Esophagus muscularis mucosa (tissue), 4 donors: ENCODE measurements at regions not wholly inside any gene's neighbourhood (a gene's known extent, or its start where the extent isn't known, plus 50 kb on each side); places are given as distances from the start of the nearest gene placed in this dataset.
A peak's percentile ranks its signal among the peaks of the same experiment; 100 is the strongest.

Experiments
- DNase-seq: peaks from one replicate; pipeline ENCODE4 v3.0.0-alpha.2; 2017; ENCODE audit errors: extremely low spot score
- H3K27ac ChIP-seq, 4 donors: fragments of 200-600 bp; sonication (generic); replicated peaks in 1 of 4; 1 replicate in 3 of 4; 2 replicates in 1 of 4; pipeline ENCODE4 v1.5.1; 2016 to 2019; ENCODE audit warnings: mild to moderate bottlenecking in 1 of 4
- H3K27me3 ChIP-seq, 4 donors: fragments of 200-600 bp; sonication (generic); one replicate each; pipeline versions ENCODE4 v1.5.1 to v1.6.0; 2016 to 2019
- H3K36me3 ChIP-seq, 4 donors: fragments of 200-600 bp; sonication (generic); one replicate each; pipeline ENCODE4 v1.5.1; 2016 to 2019
- H3K4me1 ChIP-seq, 4 donors: fragments of 200-600 bp; sonication (generic); one replicate each; pipeline ENCODE4 v1.5.1; 2016 to 2019
- H3K4me3 ChIP-seq, 4 donors: fragments of 200-600 bp; sonication (generic); 1 replicate in 2 of 4; 2 replicates in 2 of 4; pipeline ENCODE4 v1.5.1; 2016 to 2019; ENCODE audit warnings: mild to moderate bottlenecking in 4 of 4, moderate library complexity in 1 of 4
- H3K9me3 ChIP-seq, 4 donors: fragments of 200-600 bp; sonication (generic); 1 replicate in 3 of 4; 2 replicates in 1 of 4; pipeline ENCODE4 v1.5.1; 2016 to 2019
- EP300 ChIP-seq: sonication (generic); formaldehyde crosslinking; IDR thresholded peaks from one replicate; pipeline ENCODE4 v1.6.1; 2017; ENCODE audit warnings: antibody characterized with exemption
- POLR2A ChIP-seq: fragments of 450-650 bp; IDR thresholded peaks from one replicate; pipeline ENCODE4 v1.6.1; 2017; ENCODE audit warnings: antibody characterized with exemption, moderate library complexity, mild to moderate bottlenecking, low read depth
- POLR2AphosphoS5 ChIP-seq, 2 donors: sonication (generic); formaldehyde crosslinking; IDR thresholded peaks; one replicate each; pipeline ENCODE4 v1.6.1; 2017; ENCODE audit warnings: antibody characterized with exemption in 2 of 2
- WGBS: methylation state at CpG from one replicate; pipeline ENCODE4 v1.1.5; 2018; 5-methylcytosine and 5-hydroxymethylcytosine counted together
- intact Hi-C: fragments of 100-400 bp; cut with DNase I; formaldehyde crosslinking; loops from one replicate; pipeline ENCODE4 v1.15.1; 2023
- TF ChIP-seq, protein P1 (sequence below), 3 experiments: fragments of 200-600 bp in 2 of 3; fragments of 450-650 bp in 1 of 3; sonication (generic) in 2 of 3; IDR thresholded peaks; one replicate each; pipeline ENCODE4 v1.5.1; 2017 to 2019; ENCODE audit warnings: antibody characterized with exemption in 3 of 3, mild to moderate bottlenecking in 2 of 3, moderate library complexity in 1 of 3

DNA sequence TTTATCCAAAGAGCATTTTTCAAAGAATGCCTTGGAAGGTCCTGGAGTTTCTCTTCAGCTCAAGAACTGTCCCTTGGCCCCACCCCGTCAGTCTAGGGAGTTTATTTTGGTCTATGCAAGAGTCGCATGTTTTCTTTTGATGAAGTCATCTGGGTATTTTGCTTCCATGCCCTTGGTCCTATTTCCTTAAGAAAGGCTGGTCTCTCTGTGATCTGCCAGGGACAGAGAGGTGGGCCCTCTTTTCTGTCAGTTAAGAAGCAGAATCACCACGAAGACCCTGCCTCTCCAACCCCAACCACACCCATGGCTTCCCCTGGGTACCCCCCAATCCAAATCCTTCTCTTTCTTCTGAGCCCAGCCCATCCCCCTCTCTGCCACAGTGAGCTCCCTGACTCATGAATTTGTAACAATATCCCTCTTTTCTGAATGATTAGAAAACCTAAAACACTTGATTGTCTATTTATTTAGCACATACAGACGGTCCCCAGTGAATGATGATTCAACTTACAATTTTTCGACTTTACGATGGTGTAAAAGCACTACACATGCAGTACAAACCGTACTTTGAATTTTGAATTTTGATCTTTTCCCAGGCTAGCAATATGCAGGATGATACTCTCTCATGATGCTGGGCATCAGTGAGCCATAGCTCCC lies 163.5 kb upstream of the ADRA1B start:
- 65% methylated on average over 7 of the region's 7 CpGs for WGBS
- H3K36me3 ChIP-seq, result no peaks in the 10 kb centered on the region
- no peaks in the 10 kb centered on the region for H3K4me1 ChIP-seq
- no peak for TF ChIP-seq EP300
- H3K27ac ChIP-seq, result no peak overlapping the region
- H3K9me3 ChIP-seq, result peaks cover 0 to 5% (median 1%) of the 10 kb centered on the region in 4 donors
- peak; percentile 37 for DNase-seq
- intact Hi-C loops, result no loop called here
- H3K4me3 ChIP-seq, result no peak overlapping the region
- no peaks in the 10 kb centered on the region for H3K27me3 ChIP-seq

DNA sequence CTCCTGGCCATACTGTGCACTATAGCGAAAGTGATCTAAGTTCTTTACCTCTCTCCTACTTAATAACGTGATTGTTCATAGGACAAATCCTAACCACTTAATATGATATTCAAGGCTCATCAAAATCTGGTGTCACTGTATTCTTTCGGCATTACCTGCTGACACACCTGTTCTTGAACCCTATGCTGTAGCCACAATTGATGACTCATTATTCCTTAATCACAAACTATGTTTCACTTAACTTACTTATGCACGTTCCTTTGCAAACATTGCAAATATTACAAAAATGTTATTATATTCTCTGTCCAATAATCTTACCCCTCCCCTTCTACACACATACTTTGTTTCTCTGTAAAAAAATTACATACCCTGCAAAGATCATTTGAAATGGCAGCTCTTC lies 158.1 kb upstream of the ADRA1B start:
- no peak for DNase-seq
- intact Hi-C loops, result no loop called here
- peaks cover 0 to 1% (median 0%) of the 10 kb centered on the region in 4 donors for H3K4me1 ChIP-seq
- H3K4me3 ChIP-seq, result no peak overlapping the region
- TF ChIP-seq, protein P1, sequence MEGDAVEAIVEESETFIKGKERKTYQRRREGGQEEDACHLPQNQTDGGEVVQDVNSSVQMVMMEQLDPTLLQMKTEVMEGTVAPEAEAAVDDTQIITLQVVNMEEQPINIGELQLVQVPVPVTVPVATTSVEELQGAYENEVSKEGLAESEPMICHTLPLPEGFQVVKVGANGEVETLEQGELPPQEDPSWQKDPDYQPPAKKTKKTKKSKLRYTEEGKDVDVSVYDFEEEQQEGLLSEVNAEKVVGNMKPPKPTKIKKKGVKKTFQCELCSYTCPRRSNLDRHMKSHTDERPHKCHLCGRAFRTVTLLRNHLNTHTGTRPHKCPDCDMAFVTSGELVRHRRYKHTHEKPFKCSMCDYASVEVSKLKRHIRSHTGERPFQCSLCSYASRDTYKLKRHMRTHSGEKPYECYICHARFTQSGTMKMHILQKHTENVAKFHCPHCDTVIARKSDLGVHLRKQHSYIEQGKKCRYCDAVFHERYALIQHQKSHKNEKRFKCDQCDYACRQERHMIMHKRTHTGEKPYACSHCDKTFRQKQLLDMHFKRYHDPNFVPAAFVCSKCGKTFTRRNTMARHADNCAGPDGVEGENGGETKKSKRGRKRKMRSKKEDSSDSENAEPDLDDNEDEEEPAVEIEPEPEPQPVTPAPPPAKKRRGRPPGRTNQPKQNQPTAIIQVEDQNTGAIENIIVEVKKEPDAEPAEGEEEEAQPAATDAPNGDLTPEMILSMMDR (IDR thresholded peaks at IDR 0.05), result no peak
- TF ChIP-seq POLR2AphosphoS5 (IDR thresholded peaks at IDR 0.05) (no peak), EP300 (no peak), POLR2A (no peak)
- WGBS, result 84% methylated on average over 4 of the region's 4 CpGs
- no peak overlapping the region for H3K27ac ChIP-seq
- no peaks in the 10 kb centered on the region for H3K9me3 ChIP-seq
- no peaks in the 10 kb centered on the region for H3K36me3 ChIP-seq
- no peaks in the 10 kb centered on the region for H3K27me3 ChIP-seq

DNA sequence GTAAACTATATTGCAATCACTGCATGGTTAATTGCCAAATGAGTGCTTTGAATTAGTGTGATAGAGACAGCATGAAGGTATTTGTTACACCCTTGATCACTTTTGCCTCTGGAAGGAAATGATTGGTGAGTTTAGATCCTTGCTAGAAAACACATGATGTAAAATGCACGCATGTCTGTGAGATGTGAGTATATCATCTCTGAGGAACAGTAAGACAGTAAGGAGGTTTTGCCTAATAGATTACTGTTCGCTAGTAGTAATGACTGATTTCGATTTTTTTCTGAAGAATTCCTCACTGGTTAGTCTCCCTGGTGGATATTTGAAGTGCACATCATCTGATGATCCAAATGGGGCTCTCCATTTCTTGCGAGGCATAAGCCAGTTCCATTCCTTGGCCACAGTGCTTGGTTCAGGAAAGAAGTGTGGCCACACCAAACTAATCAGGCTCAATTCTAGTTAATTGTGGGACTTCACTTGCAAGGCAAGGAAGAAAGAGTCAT lies 156.4 kb upstream of the ADRA1B start:
- Histone ChIP-seq H3K27me3 (no peaks in the 10 kb centered on the region), H3K27ac (no peak overlapping the region), H3K4me3 (no peak overlapping the region), H3K4me1 (peaks cover 0 to 17% (median 6%) of the 10 kb centered on the region in 4 donors), H3K9me3 (no peaks in the 10 kb centered on the region), H3K36me3 (no peaks in the 10 kb centered on the region)
- WGBS, result 81% methylated on average over 4 of the region's 4 CpGs
- no peak for TF ChIP-seq POLR2A
- no peak for TF ChIP-seq POLR2AphosphoS5 (IDR thresholded peaks at IDR 0.05)
- TF ChIP-seq EP300, result no peak
- intact Hi-C loops, result no loop called here
- peak; percentile 77 for DNase-seq

DNA sequence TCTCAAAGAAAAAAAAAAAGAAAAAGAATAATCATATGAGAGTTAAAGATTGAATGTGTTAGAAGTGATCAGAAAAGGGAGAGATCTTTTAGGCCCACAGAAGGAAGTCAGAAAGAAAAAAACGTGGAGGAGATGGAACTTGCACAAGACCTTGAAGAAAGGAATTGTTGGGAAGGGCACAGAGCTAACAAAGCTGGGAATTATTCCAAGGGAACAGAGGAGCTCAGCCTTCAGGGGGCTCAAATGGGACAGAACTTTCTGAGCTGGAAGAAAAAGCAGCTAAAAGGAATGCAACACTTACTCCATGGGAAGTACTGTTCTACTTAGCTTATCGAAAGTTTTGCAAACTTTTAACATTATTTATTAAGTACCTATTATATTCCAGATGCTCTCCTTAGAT lies 153.4 kb upstream of the ADRA1B start:
- intact Hi-C loops, result no loop called here
- 72% methylated on average over 2 of the region's 2 CpGs for WGBS

DNA sequence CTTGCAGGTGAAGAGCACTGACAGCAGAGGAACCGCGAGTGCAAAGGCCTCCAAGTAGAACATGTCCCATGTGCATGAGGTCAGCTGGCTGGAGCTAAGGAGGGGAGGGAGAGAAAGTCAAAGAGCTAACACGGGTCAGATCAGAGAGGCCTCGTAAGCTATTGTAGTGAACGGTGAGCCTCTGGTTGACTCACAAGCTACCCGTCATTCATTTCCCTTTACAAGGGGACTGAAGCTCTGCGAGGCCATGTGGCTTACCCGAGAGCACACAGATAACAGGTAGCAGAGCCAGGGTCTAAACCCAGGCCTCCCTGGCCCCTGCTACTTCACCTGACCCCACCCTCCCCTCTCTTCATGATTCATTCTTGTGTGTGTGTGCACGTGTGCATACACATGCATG lies 152.7 kb upstream of the ADRA1B start:
- Histone ChIP-seq H3K27ac (no peak overlapping the region), H3K27me3 (no peaks in the 10 kb centered on the region), H3K9me3 (no peaks in the 10 kb centered on the region), H3K4me1 (peaks cover 0 to 19% (median 6%) of the 10 kb centered on the region in 4 donors), H3K36me3 (no peaks in the 10 kb centered on the region), H3K4me3 (no peak overlapping the region)
- intact Hi-C loops, result no loop called here
- DNase-seq, result no peak
- 84% methylated on average over 9 of the region's 9 CpGs for WGBS
- TF ChIP-seq POLR2A (no peak), POLR2AphosphoS5 (IDR thresholded peaks at IDR 0.05) (no peak), EP300 (no peak)
- TF ChIP-seq, protein P1 (IDR thresholded peaks at IDR 0.05), result no peak

More for the DNA sequence above, 153.4 kb upstream of the ADRA1B start:
- Histone ChIP-seq H3K4me1 (peaks cover 0 to 19% (median 6%) of the 10 kb centered on the region in 4 donors), H3K9me3 (no peaks in the 10 kb centered on the region), H3K4me3 (no peak overlapping the region), H3K27ac (no peak overlapping the region), H3K27me3 (no peaks in the 10 kb centered on the region), H3K36me3 (no peaks in the 10 kb centered on the region)
- DNase-seq, result peak; percentile 31
- TF ChIP-seq POLR2A (no peak), EP300 (no peak), POLR2AphosphoS5 (IDR thresholded peaks at IDR 0.05) (no peak)
- TF ChIP-seq, protein P1 (IDR thresholded peaks at IDR 0.05), result no peak
